ENCODE measurements at regions not wholly inside any gene's neighbourhood (a gene's known extent, or its start where the extent isn't known, plus 50 kb on each side); places are given as distances from the start of the nearest gene placed in this dataset.
"Not testable (repeated sequence)": the region's sequence is repeated elsewhere in the genome, so short reads cannot be mapped to it uniquely, and the experiment has no call there.

GRCh38 chr2:138267902-138268254, 233.7 kb upstream of the SPOPL start:
- H3K9me3 Mint-ChIP-seq (ENCODE audit: unreplicated experiment), result no peaks in the 10 kb centered on the region
- TF ChIP-seq, protein P1, sequence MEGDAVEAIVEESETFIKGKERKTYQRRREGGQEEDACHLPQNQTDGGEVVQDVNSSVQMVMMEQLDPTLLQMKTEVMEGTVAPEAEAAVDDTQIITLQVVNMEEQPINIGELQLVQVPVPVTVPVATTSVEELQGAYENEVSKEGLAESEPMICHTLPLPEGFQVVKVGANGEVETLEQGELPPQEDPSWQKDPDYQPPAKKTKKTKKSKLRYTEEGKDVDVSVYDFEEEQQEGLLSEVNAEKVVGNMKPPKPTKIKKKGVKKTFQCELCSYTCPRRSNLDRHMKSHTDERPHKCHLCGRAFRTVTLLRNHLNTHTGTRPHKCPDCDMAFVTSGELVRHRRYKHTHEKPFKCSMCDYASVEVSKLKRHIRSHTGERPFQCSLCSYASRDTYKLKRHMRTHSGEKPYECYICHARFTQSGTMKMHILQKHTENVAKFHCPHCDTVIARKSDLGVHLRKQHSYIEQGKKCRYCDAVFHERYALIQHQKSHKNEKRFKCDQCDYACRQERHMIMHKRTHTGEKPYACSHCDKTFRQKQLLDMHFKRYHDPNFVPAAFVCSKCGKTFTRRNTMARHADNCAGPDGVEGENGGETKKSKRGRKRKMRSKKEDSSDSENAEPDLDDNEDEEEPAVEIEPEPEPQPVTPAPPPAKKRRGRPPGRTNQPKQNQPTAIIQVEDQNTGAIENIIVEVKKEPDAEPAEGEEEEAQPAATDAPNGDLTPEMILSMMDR (IDR thresholded peaks at IDR 0.05; ENCODE audit: unreplicated experiment), result no peak
- no peak for DNase-seq (ENCODE audit: low spot score)
- no peaks in the 10 kb centered on the region for H3K4me1 Mint-ChIP-seq (ENCODE audit: unreplicated experiment)
- no peak overlapping the region for H3K4me3 Mint-ChIP-seq (ENCODE audit: unreplicated experiment)
- no peaks in the 10 kb centered on the region for H3K36me3 Mint-ChIP-seq (ENCODE audit: low read depth, unreplicated experiment)
- H3K27me3 Mint-ChIP-seq (ENCODE audit: unreplicated experiment), result no peaks in the 10 kb centered on the region
- H3K27ac Mint-ChIP-seq (ENCODE audit: unreplicated experiment), result no peak overlapping the region

DNA sequence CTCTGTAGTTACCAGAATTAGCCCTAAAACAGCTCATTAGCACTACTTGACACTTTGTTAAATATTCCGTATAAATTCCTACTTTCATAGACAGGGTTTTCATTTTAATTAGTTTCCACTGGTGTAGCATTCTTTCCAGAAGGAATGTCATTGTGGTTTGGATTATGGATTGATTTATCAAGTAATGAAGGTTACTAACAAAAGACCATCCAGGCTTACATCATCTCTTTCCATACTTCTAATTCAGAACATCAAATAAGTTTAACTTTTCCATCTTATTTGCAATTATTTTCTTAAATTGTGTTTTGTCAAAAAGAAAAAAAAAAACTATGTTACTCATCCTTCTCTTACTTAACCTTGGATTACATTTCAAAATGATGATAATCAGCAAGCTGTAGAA, 231.8 kb upstream of the SPOPL start:
- Mint-ChIP-seq H3K4me1 (ENCODE audit: unreplicated experiment) (peaks cover 5% of the 10 kb centered on the region), H3K9me3 (ENCODE audit: unreplicated experiment) (no peaks in the 10 kb centered on the region), H3K27ac (ENCODE audit: unreplicated experiment) (no peak overlapping the region)

DNA sequence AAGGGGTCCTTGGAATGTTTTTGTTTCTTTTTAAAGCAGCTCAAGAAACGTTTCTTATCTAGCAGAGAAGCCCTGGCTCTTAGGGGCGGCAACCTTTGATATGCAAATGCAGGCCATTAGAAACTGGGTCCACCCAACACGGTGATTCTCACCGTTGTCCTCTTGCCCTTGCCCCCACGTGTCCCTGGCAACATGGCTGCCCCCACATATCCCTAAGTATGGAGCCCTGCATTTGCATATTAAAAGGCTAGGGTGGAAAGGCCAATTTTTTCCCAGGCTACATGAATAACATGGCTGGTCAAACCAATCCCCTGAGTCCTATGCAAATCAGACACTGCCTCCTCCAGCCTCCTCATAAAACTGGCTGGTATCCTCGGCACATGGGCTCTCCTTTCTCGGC, 230.1 kb upstream of the SPOPL start:
- Mint-ChIP-seq H3K9me3 (ENCODE audit: unreplicated experiment) (no peaks in the 10 kb centered on the region), H3K36me3 (ENCODE audit: low read depth, unreplicated experiment) (no peaks in the 10 kb centered on the region), H3K4me3 (ENCODE audit: unreplicated experiment) (no peak overlapping the region), H3K27me3 (ENCODE audit: unreplicated experiment) (no peaks in the 10 kb centered on the region), H3K4me1 (ENCODE audit: unreplicated experiment) (peaks cover 8% of the 10 kb centered on the region), H3K27ac (ENCODE audit: unreplicated experiment) (no peak overlapping the region)
- TF ChIP-seq, protein P1 (IDR thresholded peaks at IDR 0.05; ENCODE audit: unreplicated experiment), result no peak
- DNase-seq (ENCODE audit: low spot score), result no peak

More for the DNA sequence above, 231.8 kb upstream of the SPOPL start:
- TF ChIP-seq, protein P1 (IDR thresholded peaks at IDR 0.05; ENCODE audit: unreplicated experiment), result no peak
- H3K36me3 Mint-ChIP-seq (ENCODE audit: low read depth, unreplicated experiment), result no peaks in the 10 kb centered on the region
- no peak for DNase-seq (ENCODE audit: low spot score)
- H3K4me3 Mint-ChIP-seq (ENCODE audit: unreplicated experiment), result no peak overlapping the region
- no peaks in the 10 kb centered on the region for H3K27me3 Mint-ChIP-seq (ENCODE audit: unreplicated experiment)

GRCh38 chr2:138272524-138273195, 228.9 kb upstream of the SPOPL start:
- Mint-ChIP-seq H3K27ac (ENCODE audit: unreplicated experiment) (no peak overlapping the region), H3K4me1 (ENCODE audit: unreplicated experiment) (peaks cover 11% of the 10 kb centered on the region), H3K27me3 (ENCODE audit: unreplicated experiment) (no peaks in the 10 kb centered on the region), H3K36me3 (ENCODE audit: low read depth, unreplicated experiment) (no peaks in the 10 kb centered on the region), H3K9me3 (ENCODE audit: unreplicated experiment) (no peaks in the 10 kb centered on the region), H3K4me3 (ENCODE audit: unreplicated experiment) (no peak overlapping the region)
- TF ChIP-seq, protein P1 (IDR thresholded peaks at IDR 0.05; ENCODE audit: unreplicated experiment), result no peak
- no peak for DNase-seq (ENCODE audit: low spot score)

DNA sequence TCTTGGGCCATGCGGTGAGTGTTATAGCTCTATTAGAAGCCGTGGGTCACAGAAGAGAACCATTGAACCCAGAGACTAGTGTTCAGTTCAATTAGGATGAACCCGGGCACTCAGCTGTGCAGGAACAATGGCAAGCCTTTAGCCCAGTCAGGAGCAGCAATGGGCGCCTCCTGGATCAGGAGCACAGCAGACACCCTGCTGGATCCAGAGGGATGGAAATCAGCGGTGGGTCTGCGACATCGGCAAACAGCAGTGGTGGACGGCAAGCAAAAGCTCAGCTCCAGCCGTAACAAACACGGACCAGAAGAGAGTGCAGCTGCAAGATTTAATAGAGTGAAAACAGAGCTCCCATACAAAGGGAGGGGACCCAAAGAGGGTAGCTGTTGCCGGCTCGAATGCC, 228.3 kb upstream of the SPOPL start:
- not testable (repeated sequence) for DNase-seq (ENCODE audit: low spot score); H3K9me3 Mint-ChIP-seq (ENCODE audit: unreplicated experiment); H3K36me3 Mint-ChIP-seq (ENCODE audit: low read depth, unreplicated experiment); H3K27me3 Mint-ChIP-seq (ENCODE audit: unreplicated experiment); H3K4me3 Mint-ChIP-seq (ENCODE audit: unreplicated experiment); H3K27ac Mint-ChIP-seq (ENCODE audit: unreplicated experiment)
- H3K4me1 Mint-ChIP-seq (ENCODE audit: unreplicated experiment), result peaks cover 11% of the 10 kb centered on the region

All from endothelial cell (in vitro differentiated cells).